ENCODE measurements at regions not wholly inside any gene's neighbourhood (a gene's known extent, or its start where the extent isn't known, plus 50 kb on each side); places are given as distances from the start of the nearest gene placed in this dataset.

GRCh38 chr17:73791631-73792030 is 147.4 kb upstream of the SDK2 start:
- POLR2A ChIA-PET, result no interaction called here
- CTCF ChIA-PET, result no interaction called here
- TF ChIP-seq FOXA1 (IDR thresholded peaks at IDR 0.05) (no peak), ELF4 (IDR thresholded peaks at IDR 0.05) (no peak), ZNF384 (IDR thresholded peaks at IDR 0.05) (no peak), FOXK2 (IDR thresholded peaks at IDR 0.05) (no peak), HDGF (IDR thresholded peaks at IDR 0.05; ENCODE audit: borderline replicate concordance) (no peak), ARNT (IDR thresholded peaks at IDR 0.05) (no peak), LEF1 (IDR thresholded peaks at IDR 0.05; ENCODE audit: borderline replicate concordance) (no peak), BHLHE40 (IDR thresholded peaks at IDR 0.05; ENCODE audit: borderline replicate concordance) (no peak), CTBP1 (IDR thresholded peaks at IDR 0.05; ENCODE audit: borderline replicate concordance) (no peak), SUZ12 (IDR thresholded peaks at IDR 0.05) (no peak), PKNOX1 (IDR thresholded peaks at IDR 0.05) (no peak), NFRKB (IDR thresholded peaks at IDR 0.05) (no peak), SP1 (IDR thresholded peaks at IDR 0.05) (no peak), FOXM1 (IDR thresholded peaks at IDR 0.05; ENCODE audit: borderline replicate concordance) (no peak), L3MBTL2 (conservative IDR thresholded peaks at IDR 0.05) (no peak), TARDBP (IDR thresholded peaks at IDR 0.05) (no peak)
- DNase-seq (ENCODE audit: extremely low spot score), result no peak

GRCh38 chr17:73792994-73793393 is 148.7 kb upstream of the SDK2 start:
- TF ChIP-seq TARDBP (IDR thresholded peaks at IDR 0.05), result no peak
- TF ChIP-seq ZNF384 (IDR thresholded peaks at IDR 0.05), result no peak
- no peak for TF ChIP-seq BHLHE40 (IDR thresholded peaks at IDR 0.05; ENCODE audit: borderline replicate concordance)
- TF ChIP-seq SP1 (IDR thresholded peaks at IDR 0.05), result no peak
- no peak for TF ChIP-seq FOXM1 (IDR thresholded peaks at IDR 0.05; ENCODE audit: borderline replicate concordance)
- TF ChIP-seq ARNT (IDR thresholded peaks at IDR 0.05), result no peak
- TF ChIP-seq ELF4 (IDR thresholded peaks at IDR 0.05), result no peak
- no peak for TF ChIP-seq PKNOX1 (IDR thresholded peaks at IDR 0.05)
- TF ChIP-seq FOXK2 (IDR thresholded peaks at IDR 0.05), result no peak
- no peak for TF ChIP-seq LEF1 (IDR thresholded peaks at IDR 0.05; ENCODE audit: borderline replicate concordance)
- TF ChIP-seq L3MBTL2 (conservative IDR thresholded peaks at IDR 0.05), result no peak
- no peak for TF ChIP-seq SUZ12 (IDR thresholded peaks at IDR 0.05)
- no peak for TF ChIP-seq HDGF (IDR thresholded peaks at IDR 0.05; ENCODE audit: borderline replicate concordance)
- TF ChIP-seq NFRKB (IDR thresholded peaks at IDR 0.05), result no peak
- no peak for TF ChIP-seq FOXA1 (IDR thresholded peaks at IDR 0.05)
- ChIA-PET POLR2A (no interaction called here), CTCF (no interaction called here)
- DNase-seq (ENCODE audit: extremely low spot score), result no peak

- ChIA-PET POLR2A (no interaction called here), CTCF (no interaction called here)
- no peak for DNase-seq (ENCODE audit: extremely low spot score)
- TF ChIP-seq FOXM1 (IDR thresholded peaks at IDR 0.05; ENCODE audit: borderline replicate concordance) (no peak), ARNT (IDR thresholded peaks at IDR 0.05) (no peak), SP1 (IDR thresholded peaks at IDR 0.05) (no peak), FOXK2 (IDR thresholded peaks at IDR 0.05) (no peak), ZNF384 (IDR thresholded peaks at IDR 0.05) (no peak), LEF1 (IDR thresholded peaks at IDR 0.05; ENCODE audit: borderline replicate concordance) (no peak), NFRKB (IDR thresholded peaks at IDR 0.05) (no peak), FOXA1 (IDR thresholded peaks at IDR 0.05) (no peak), PKNOX1 (IDR thresholded peaks at IDR 0.05) (no peak), SUZ12 (IDR thresholded peaks at IDR 0.05) (no peak), BHLHE40 (IDR thresholded peaks at IDR 0.05; ENCODE audit: borderline replicate concordance) (no peak)
Measured at GRCh38 chr17:73794336-73794735, 150.1 kb upstream of the SDK2 start.

- ChIA-PET CTCF (no interaction called here), POLR2A (no interaction called here)
- TF ChIP-seq LEF1 (IDR thresholded peaks at IDR 0.05; ENCODE audit: borderline replicate concordance) (no peak), SP1 (IDR thresholded peaks at IDR 0.05) (no peak), HDGF (IDR thresholded peaks at IDR 0.05; ENCODE audit: borderline replicate concordance) (no peak), ARNT (IDR thresholded peaks at IDR 0.05) (no peak), ZNF384 (IDR thresholded peaks at IDR 0.05) (no peak), L3MBTL2 (conservative IDR thresholded peaks at IDR 0.05) (no peak), FOXA1 (IDR thresholded peaks at IDR 0.05) (no peak), CTBP1 (IDR thresholded peaks at IDR 0.05; ENCODE audit: borderline replicate concordance) (no peak), PKNOX1 (IDR thresholded peaks at IDR 0.05) (no peak), ELF4 (IDR thresholded peaks at IDR 0.05) (no peak)
- DNase-seq (ENCODE audit: extremely low spot score), result no peak
Measured at GRCh38 chr17:73795730-73796129, 151.5 kb upstream of the SDK2 start.

GRCh38 chr17:73797594-73798110 is 153.4 kb upstream of the SDK2 start:
- DNase-seq (ENCODE audit: extremely low spot score), result no peak
- CTCF ChIA-PET, result interaction anchor here (0.7 kb wide), 1 partner anchor 1741 kb away, joined by 3 read pairs; no protein-coding TSS in a partner anchor
- POLR2A ChIA-PET, result no interaction called here
- TF ChIP-seq SUZ12 (IDR thresholded peaks at IDR 0.05) (no peak), SP1 (IDR thresholded peaks at IDR 0.05) (no peak), TARDBP (IDR thresholded peaks at IDR 0.05) (no peak), ZNF384 (IDR thresholded peaks at IDR 0.05) (no peak), NFRKB (IDR thresholded peaks at IDR 0.05) (no peak), HDGF (IDR thresholded peaks at IDR 0.05; ENCODE audit: borderline replicate concordance) (no peak), BHLHE40 (IDR thresholded peaks at IDR 0.05; ENCODE audit: borderline replicate concordance) (no peak), ARNT (IDR thresholded peaks at IDR 0.05) (no peak), L3MBTL2 (conservative IDR thresholded peaks at IDR 0.05) (no peak), PKNOX1 (IDR thresholded peaks at IDR 0.05) (no peak), FOXA1 (IDR thresholded peaks at IDR 0.05) (no peak), CTBP1 (IDR thresholded peaks at IDR 0.05; ENCODE audit: borderline replicate concordance) (no peak), ELF4 (IDR thresholded peaks at IDR 0.05) (no peak), FOXM1 (IDR thresholded peaks at IDR 0.05; ENCODE audit: borderline replicate concordance) (no peak), LEF1 (IDR thresholded peaks at IDR 0.05; ENCODE audit: borderline replicate concordance) (no peak), FOXK2 (IDR thresholded peaks at IDR 0.05) (no peak)

Measured in HEK293T (cell line).